Hepatocyte (in vitro differentiated cells): ENCODE measurements at regions not wholly inside any gene's neighbourhood (a gene's known extent, or its start where the extent isn't known, plus 50 kb on each side); places are given as distances from the start of the nearest gene placed in this dataset.

ENCODE experiments used
- CTCF ChIP-seq: fragments of 200-600 bp; sonication (generic); IDR thresholded peaks from 2 replicates; pipeline ENCODE4 v1.5.1; 2016; ENCODE audit warnings: antibody characterized with exemption, mild to moderate bottlenecking; ENCODE audit not compliant: poor library complexity
- EZH2 ChIP-seq: fragments of 200-600 bp; sonication (generic); IDR thresholded peaks from 2 replicates; pipeline ENCODE4 v1.6.1; 2016; ENCODE audit warnings: antibody characterized with exemption, mild to moderate bottlenecking, borderline replicate concordance

GRCh38 chr5:30142432-30142831 is 1051.1 kb upstream of the CDH6 start:
- TF ChIP-seq CTCF, result no peak
- TF ChIP-seq EZH2, result no peak
